Thoracic aorta (tissue), 2 donors: ENCODE measurements at regions not wholly inside any gene's neighbourhood (a gene's known extent, or its start where the extent isn't known, plus 50 kb on each side); places are given as distances from the start of the nearest gene placed in this dataset.

Experiments
- ATAC-seq: fragments of 150-250 bp; one replicate; pipeline ENCODE4 v1.8.0; 2017; ENCODE audit warnings: low read depth; ENCODE audit not compliant: insufficient number of reproducible peaks, low FRiP score
- DNase-seq: peaks from one replicate; pipeline ENCODE4 v3.0.0-alpha.2; 2020; ENCODE audit warnings: low spot score
- H3K27ac ChIP-seq, 2 donors: fragments of 200-600 bp; sonication (generic); 1 replicate in 1 of 2; 2 replicates in 1 of 2; pipeline ENCODE4 v1.5.1; 2016; ENCODE audit warnings: mild to moderate bottlenecking in 2 of 2, moderate library complexity in 2 of 2
- H3K27me3 ChIP-seq: fragments of 200-600 bp; sonication (generic); replicated peaks from 2 replicates; pipeline ENCODE4 v1.6.0; 2016; ENCODE audit warnings: mild to moderate bottlenecking; ENCODE audit not compliant: insufficient read depth
- H3K36me3 ChIP-seq: fragments of 200-600 bp; sonication (generic); one replicate; pipeline ENCODE4 v1.5.1; 2016
- H3K4me1 ChIP-seq, 2 donors: fragments of 200-600 bp; sonication (generic); 1 replicate in 1 of 2; 2 replicates in 1 of 2; pipeline versions ENCODE4 v1.5.1 to v1.6.0; 2016; ENCODE audit warnings: low read depth in 2 of 2, mild to moderate bottlenecking in 1 of 2; ENCODE audit not compliant: control insufficient read depth in 1 of 2
- H3K4me3 ChIP-seq: fragments of 200-600 bp; sonication (generic); 2 replicates; pipeline ENCODE4 v1.5.1; 2016; ENCODE audit warnings: mild to moderate bottlenecking
- H3K9me3 ChIP-seq: fragments of 200-600 bp; sonication (generic); 2 replicates; pipeline ENCODE4 v1.5.1; 2016
- CTCF ChIP-seq: fragments of 200-600 bp; sonication (generic); IDR thresholded peaks from one replicate; pipeline ENCODE4 v1.5.1; 2019; ENCODE audit warnings: antibody characterized with exemption

- DNase-seq (no peak), ATAC-seq (no peak)
- Histone ChIP-seq H3K27me3 (no peaks in the 10 kb centered on the region), H3K4me1 (no peaks in the 10 kb centered on the region), H3K27ac (no peak overlapping the region), H3K4me3 (no peak overlapping the region), H3K9me3 (no peaks in the 10 kb centered on the region), H3K36me3 (no peaks in the 10 kb centered on the region)
- no peak for TF ChIP-seq CTCF
Measured at GRCh38 chr2:14072338-14072737, 560.2 kb upstream of the LRATD1 start.

- H3K4me1 ChIP-seq: no peaks in the 10 kb centered on the region
- no peaks in the 10 kb centered on the region for H3K36me3 ChIP-seq
- no peak for TF ChIP-seq CTCF
- no peaks in the 10 kb centered on the region for H3K9me3 ChIP-seq
- DNase-seq: no peak
- no peaks in the 10 kb centered on the region for H3K27me3 ChIP-seq
- H3K27ac ChIP-seq: no peak overlapping the region
- H3K4me3 ChIP-seq: no peak overlapping the region
- no peak for ATAC-seq
Measured at GRCh38 chr2:14074691-14075090, 557.8 kb upstream of the LRATD1 start.

GRCh38 chr2:14079576-14079975, 552.9 kb upstream of the LRATD1 start:
- DNase-seq (no peak), ATAC-seq (no peak)
- Histone ChIP-seq H3K36me3 (no peaks in the 10 kb centered on the region), H3K9me3 (no peaks in the 10 kb centered on the region), H3K4me1 (no peaks in the 10 kb centered on the region), H3K27me3 (no peaks in the 10 kb centered on the region), H3K4me3 (no peak overlapping the region), H3K27ac (no peak overlapping the region)
- no peak for TF ChIP-seq CTCF

GRCh38 chr2:14081521-14081920, 551.0 kb upstream of the LRATD1 start:
- H3K4me3 ChIP-seq: no peak overlapping the region
- H3K27me3 ChIP-seq: no peaks in the 10 kb centered on the region
- no peak for TF ChIP-seq CTCF
- ATAC-seq: no peak
- H3K36me3 ChIP-seq: no peaks in the 10 kb centered on the region
- H3K4me1 ChIP-seq: no peaks in the 10 kb centered on the region
- H3K9me3 ChIP-seq: no peaks in the 10 kb centered on the region
- H3K27ac ChIP-seq: no peak overlapping the region
- no peak for DNase-seq

- Histone ChIP-seq H3K27ac (no peak overlapping the region), H3K27me3 (no peaks in the 10 kb centered on the region), H3K9me3 (no peaks in the 10 kb centered on the region), H3K4me1 (no peaks in the 10 kb centered on the region), H3K36me3 (no peaks in the 10 kb centered on the region), H3K4me3 (no peak overlapping the region)
- DNase-seq: no peak
- no peak for ATAC-seq
- no peak for TF ChIP-seq CTCF
Measured at GRCh38 chr2:14082640-14083039, 549.9 kb upstream of the LRATD1 start.
